GM19238 (cell line): ENCODE measurements at regions not wholly inside any gene's neighbourhood (a gene's known extent, or its start where the extent isn't known, plus 50 kb on each side); places are given as distances from the start of the nearest gene placed in this dataset.

Experiments
- DNase-seq: peaks from one replicate; pipeline ENCODE4 v3.0.0; 2011; ENCODE audit warnings: low spot score; ENCODE audit not compliant: insufficient read length

DNA sequence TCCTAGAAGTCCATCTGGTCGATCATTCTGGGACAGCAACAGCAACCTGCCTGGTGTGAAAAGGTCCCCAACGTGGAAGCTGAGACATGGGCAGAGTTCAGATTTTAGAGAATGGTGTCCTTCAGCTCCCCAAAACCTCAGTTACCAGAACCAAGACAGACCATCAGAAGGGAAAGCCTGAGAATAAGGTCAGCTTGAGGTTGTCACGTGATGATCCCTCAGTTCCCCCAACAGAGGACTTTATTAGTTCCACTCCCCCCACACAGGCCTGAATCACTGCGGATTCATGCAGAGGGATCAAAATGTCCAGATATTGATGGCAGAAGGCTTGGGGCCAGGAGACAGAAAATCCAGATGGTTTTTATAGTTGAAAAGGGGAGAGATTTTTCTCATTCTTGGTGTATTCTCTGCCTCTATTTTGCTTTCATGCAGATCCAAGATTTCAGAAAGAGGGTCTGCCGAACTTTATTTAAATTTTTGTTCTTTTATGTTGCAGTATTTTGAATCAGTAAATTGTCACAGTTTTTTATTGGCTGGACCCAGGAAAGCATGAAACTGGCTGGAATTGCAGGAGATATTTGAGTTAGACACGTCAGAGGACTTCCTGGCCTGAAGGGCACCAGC lies 139.0 kb upstream of the NTM start:
- no peak for DNase-seq

DNA sequence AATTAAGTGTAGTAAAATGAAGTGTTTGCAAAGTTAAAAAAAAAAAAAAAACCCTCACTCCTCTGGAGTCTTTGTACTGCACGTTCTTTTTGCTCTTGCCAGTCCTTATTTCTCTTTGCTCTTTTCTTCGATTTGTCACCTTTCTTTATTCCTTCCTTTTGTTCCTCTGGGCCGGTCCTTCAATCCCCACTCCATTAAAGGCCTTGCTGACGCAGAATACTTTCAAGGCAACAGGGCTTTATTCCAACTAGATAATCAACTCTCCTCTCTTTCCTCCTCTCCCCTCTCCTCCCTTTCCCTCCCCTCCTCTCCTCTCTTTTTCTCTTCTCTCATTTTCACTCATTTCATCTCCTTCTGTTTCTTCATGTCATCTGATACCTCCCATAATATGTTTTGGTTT lies 138.2 kb upstream of the NTM start:
- no peak for DNase-seq

DNA sequence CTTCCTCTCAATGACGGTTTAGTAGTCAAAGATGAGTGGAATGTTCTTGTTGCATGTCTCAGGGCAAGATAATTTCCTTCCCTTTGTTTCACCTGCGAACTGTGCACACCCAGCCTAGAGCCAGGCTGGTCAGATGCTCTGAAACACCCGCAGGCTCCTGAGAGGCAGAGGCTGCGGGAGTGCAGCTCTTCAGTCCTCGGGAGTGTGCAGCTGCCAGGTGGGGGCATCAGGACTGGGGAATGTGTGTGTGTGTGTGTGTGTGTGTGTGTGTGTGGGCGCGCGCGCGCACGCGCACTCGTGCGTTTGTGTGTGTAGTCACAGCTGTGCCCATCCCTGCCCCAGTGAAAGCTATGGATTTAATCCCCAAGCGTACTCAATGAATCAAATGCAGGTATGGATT lies 136.2 kb upstream of the NTM start:
- no peak for DNase-seq

DNA sequence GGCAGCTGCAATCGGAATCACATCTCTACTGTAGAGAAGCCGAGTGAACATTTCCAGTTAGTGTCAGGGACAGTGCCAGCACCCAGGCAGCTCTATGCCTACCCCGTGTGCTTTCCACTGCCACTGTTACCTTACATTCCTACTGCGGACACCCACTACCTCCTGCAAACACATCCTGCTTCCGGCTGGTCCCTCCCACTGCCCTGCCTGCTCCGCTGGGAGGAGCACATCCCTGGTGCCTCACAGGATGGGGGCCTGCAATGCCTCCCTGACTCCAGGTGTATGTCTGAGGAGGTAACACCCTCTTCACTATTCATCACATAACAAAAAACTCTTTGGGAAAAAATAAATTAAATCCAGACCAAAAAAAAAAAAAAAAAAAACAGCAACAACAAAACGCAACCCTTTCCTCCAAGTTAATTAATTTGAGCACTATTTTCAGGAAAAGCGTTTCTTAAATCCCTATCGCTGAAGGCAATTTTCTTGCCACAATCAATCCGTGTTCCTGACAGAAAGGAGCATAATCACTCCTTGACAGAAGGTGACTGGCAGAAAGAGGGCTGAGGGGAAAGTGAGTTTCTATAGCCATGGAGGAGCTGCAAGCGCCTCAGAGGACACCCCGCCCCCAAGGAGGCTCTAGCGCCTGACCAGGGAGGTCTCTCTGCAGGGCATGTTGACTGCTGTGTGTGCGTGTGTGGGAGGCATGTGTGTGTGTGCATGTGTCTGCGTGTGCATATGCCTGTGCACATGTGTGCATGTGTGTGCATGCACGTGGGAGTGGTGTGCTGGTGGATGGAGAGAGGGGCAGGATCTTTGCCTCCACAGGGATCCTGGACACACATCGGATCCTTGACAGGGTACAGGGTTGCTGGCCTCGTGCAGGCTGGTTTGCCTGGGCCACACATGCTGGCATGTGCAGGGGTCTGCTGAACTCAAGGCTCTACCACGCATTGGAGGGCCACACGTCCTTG lies 134.8 kb upstream of the NTM start:
- no peak for DNase-seq

DNA sequence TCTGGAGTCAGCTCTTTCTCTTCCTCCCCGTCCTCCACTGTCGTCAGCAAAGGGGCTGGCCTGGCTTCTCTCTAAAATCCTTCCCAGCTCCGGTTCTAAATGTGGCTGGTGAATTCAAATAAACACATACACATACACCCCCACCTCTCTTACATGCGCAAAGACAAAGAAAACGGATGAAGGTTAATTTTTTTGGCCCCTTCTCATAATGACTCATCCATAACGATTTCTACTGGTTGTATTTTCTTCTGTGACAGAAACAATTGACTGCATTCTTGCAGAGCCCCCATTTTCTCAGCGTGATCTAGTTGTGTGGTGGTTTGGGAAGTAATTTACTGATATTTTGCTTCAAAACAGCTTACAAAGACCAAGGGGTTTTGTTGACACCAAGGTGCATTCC lies 130.0 kb upstream of the NTM start:
- DNase-seq = no peak

DNA sequence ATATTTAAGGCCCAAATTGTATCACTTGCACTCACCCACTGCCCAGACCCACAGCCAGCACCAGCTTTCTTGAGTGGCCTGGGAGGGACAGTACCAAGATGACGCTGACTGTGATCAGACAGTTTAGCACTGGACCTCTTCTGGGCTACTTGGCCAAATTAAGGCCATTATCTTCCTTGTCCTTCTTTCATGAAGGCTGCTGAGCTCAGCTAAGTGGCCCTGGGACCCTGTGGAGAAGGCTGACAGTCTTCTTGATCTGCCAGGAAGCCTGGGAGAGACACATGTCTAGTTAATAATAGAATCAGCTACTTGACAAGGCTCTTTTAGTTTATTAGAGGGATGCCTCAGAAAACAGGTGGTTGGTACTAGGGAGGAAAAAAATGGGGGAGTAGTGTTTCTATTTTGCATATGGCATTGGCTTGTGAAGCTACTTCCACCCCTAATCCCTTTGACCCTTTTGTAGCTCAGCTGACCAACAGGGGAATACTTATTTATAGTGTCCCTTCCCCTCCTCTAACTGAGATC lies 127.9 kb upstream of the NTM start:
- DNase-seq = no peak

DNA sequence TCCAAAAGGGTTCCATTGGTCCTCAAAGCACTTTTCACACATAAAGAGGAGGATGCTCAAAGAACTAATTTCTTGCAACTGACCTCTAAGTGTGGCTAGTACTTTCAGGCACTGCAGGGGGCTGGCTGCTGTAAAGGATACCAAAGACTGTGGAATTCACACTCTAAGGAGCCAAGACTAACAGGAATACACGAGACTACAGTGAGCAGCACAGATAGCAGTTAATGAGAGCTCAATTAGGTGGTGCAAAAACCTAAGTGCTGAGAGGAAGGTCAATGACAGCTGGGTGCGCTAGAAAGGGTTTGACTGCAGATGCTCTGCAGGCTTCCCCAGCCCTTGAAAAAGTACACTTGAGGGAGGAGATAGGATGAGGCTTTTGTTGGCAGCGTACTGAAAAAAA lies 124.3 kb upstream of the NTM start:
- DNase-seq = no peak

DNA sequence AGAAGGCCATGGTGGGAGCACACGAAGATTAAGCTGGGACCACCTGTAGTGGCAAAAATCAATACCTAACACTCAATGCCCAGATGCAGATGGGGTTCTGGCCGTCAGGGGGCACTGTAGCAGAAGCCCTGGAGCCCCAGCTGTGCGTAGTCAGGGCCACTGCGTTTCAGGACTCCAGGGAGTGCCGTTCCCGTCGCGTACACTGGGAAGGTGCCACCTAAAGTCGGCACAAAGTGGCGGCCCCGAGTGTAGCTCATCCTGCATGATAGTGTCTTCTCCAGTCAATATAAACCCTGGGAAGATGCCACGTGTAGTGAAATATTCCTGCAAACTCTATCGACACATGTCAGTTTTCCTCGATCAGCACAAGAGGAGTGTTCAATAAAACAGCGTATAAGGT lies 123.8 kb upstream of the NTM start:
- no peak for DNase-seq

DNA sequence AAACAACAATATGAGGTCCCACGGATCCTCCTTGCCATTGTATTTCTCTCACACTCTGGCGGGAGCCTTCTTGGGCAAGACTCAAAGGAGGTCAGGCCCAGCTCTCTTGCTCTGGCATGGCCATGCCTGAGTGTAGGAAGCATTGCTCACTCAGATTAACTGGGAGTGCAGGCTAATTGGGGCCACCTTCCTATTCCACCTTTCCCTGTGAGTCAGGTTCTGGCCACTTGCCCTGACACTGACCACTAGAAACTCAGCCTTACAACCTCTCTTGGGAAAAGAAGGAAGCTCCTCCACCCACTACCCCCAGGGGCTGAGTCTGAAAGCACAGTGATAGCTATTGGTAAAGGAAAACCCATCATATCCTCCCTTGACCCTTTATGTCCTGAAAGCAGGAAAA lies 121.8 kb upstream of the NTM start:
- DNase-seq = no peak

DNA sequence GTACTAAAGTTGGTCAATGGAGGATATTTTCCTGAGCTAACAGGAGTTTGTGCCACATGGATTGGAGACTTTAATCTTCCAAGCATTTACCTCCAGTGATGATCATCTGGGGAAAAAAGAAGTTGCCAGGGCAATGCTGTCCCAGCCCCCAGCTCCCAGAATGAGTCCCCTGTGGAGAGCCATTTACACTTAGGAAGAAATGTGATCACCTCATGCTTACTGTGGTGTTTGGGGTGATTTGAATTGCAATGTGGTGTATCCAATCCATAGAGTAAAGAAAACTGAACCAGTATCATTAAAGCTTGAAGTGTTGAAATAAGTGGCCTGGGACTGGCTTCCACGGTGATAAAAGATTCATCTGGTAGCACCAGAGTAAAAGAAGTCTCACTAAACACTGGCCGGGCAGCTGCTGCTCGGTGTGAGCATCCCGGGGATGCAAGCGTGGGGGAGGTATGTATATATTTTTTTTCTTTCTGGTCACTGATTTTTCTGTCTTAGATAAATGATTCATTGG lies 117.2 kb upstream of the NTM start:
- no peak for DNase-seq

DNA sequence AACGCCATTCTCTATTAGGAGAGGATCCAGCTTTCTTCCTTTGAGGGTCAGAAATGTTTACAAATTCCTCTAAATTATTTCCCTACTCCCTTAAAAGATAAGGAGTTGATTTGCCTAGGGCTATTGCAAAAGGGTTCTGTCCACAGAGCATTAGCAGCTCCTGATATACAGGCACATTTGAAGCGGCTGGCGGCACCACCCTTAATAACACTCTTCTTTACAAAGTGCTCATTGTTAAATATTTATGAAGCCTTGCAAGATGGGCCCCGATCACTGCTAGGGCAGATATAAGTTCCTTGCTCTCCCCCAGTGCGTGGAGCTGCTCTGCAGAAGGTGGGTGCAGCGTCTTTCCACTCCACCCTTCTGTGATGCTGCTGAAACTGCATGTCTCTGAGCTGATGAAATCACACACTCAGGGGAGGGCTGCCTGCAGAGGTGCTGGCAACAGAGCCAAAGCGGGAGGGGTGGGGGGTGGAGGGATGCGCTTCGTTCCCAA lies 116.7 kb upstream of the NTM start:
- DNase-seq = no peak

DNA sequence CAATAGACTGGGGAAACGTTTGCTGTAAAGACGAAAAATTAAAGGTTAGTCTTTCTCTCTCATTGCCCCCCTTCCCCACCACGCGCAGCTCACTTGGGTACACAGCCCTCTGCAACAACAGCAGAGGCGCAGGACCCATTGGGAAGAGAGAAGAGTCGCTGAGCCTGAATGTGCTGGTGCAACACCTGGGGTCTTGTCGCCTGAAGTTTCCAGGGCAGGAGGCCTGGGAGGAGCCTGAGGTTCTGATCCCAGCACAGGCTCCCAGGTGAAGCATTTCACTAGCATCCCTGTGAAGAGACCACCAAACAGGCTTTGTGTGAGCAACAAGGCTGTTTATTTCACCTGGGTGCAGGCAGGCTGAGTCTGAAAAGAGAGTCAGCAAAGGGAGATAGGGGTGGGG lies 116.2 kb upstream of the NTM start:
- DNase-seq = no peak

DNA sequence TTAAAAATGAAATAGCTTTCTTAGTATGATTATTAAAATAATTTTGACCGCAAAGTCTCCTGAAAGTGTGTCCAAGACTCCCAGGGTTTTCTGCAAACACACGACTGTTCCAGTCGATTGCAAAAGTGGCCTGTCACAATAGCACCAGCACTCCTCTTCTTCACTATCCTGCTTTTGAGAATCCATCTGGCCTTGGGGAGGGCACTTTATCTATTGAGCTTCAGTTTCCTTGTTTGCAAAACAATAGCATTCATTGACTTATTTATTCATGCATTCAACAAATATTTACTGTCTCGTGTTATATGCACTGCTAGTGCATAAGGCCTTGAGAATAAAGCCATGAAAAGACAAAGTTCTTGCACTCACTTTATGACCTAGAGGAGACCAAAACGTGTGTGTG lies 96.2 kb upstream of the NTM start:
- no peak for DNase-seq

DNA sequence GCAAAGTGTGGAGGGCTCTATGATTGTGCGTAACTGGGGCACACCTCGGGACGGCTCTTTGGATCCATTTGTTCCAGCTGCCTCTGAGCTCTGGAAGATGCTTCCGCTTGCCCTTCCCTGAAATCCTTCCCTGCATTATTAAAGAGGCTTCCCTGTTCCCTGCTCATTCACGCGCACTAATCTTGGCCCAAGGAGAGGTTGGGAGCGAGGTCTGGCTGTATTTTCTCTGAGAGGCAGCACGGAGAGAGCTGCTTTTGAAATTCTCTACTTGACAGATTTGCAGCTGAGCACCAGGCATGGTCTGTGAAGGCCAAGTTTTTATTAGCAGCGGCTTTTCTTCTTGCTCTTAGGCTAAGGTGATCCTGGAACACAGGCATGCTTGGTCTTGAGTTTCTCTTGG lies 94.8 kb upstream of the NTM start:
- DNase-seq = no peak

DNA sequence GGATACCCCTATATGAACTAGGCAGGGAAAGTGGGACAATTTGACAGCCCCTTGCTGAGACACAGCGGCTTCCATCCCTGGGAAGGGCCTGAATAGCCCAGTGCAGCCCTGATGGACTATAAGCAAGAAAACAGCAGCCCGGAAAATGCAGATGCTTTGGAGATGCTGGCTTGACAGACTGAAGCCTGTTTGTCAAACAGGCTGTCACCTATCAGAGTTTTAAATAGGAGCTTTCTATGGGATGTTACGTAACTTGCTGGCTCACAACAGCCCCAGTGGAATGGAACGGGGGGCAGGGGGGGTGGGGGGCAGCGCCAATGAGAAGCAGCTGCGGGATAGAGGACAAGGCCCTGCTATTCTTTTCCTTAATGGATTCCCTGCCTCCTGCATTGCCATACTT lies 91.9 kb upstream of the NTM start:
- DNase-seq = no peak

DNA sequence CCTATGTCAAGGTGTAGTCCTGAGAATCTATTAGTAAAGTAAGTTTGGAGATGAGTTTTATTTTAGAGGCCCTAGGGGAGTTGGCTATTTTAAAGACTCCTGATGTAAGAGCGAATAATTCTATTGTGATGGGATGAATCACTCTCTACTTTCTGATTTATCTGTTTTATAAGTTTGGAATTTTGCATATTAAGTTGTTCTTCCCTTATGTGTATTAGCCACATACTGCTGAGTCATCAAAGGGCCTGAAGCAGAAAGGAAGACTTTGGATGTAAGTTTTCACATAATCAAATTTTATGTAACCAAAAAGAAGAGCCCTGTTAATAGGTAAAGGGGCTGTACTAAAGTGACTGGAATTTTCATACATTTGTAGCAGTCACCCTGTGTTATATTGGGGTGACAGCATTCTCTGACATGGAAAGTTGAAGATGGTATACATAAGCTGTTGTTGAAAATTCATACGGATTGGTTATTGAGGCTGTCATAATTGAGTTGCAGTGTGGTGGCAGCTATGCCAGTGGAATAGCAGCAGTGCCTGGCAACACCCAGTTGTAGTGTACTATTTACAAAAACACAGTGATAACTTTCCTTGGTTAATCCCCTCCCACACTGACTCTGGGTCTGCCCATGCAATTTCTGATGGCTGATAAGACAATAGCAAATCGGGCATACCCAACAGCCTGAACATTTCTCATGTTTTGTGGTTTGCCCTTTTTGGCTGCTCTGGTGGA lies 90.6 kb upstream of the NTM start:
- no peak for DNase-seq

DNA sequence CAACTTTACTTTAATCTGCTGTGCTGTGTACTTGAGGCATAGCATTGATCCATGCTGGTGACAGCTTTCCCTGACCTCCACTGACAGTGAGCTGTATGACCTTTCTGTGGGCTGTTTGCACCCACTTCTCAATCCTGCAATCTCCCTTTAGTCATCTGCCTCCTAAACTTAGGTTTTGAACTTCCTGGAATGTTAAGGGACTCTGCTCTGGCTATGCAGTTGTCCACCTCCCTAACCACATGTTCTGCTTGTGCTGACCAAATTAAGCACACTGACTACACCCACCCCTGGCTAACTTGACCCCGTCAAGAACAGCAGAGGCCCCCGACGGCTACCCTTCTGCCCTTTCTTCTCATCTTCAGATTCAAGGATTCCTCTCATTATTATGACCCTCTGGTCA lies 89.1 kb upstream of the NTM start:
- no peak for DNase-seq

DNA sequence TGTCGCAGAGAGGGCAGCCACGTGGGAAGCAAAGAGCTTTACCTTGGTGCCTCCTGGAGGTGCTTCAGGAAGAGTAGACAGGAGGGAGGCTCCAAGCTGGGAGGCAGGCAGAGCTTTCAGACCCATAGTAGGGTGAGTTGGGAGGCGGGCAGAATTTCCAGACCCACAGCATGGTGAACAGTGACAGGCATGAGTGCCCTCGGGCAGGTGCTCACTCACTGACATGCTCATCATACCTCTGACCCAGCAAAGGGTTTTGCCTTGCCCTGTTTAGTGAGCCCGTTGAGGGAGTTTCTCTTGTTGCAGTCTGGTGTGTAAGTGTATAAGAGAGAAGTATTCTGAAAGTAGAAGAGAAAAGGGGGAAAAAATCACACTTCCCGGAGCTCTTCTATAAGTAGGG lies 86.4 kb upstream of the NTM start:
- DNase-seq = no peak

DNA sequence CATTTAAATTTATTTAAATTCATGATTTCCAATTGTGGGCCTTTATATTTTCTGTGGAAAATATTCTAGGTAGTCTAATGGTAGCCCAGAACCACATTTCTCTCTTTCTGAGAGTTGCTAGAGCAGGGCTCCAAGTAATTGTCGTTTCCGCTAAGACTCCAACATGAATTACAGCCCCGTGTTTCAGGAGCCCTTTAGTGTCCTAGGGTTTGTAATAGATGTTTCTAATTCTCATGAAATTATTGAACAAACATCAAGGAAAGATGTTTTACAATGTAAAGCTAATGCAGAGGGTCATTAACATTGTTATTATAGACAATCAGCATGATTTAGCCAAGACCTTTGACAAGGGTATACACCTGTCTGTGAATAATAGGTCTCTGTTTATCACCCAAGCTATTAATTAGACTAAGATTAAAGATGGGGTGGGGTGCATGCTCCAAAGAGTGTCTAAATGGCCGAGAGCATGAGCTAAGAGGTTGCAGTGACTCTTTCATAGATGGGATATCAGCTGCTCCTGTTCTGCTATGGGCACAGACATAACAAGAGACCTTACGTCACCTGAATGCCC lies 81.8 kb upstream of the NTM start:
- no peak for DNase-seq

DNA sequence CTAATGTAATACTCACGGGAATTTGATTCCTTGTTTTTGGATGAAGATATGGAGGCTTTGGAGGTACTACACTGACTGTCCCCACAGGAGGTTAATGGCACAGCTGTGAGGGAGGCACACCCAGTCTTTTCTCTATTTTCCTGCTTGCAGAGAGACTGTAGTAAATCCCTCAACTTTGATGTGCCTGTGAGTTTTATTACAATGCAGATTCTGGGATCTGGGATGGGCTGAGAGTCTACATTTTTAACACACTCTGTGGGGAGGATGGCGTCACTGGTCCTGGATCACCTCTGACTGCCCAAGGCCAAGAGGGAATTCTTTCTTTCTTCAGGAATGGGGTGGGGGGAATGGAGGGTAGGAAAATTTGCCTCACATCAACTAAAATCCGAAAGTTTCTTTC lies 80.2 kb upstream of the NTM start:
- DNase-seq = no peak

DNA sequence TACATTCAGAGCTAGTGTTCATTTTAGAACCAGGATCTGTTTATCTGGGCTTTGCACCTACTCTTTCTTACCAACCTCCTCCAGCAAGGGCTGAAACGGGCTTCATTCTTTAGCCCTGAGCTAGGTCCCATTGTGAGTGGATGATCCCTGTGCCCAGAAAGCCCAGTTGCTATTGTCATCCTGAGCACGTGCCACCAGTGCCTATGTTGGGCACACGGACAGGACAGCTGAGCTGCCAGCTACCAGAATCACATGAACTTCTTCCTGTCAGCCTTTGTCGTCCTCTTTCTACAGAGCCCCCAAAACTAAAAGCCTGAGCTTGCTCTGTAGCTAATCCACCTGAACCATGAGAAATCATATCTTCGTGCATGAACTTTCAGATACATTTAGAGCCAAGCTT lies 74.4 kb upstream of the NTM start:
- no peak for DNase-seq
